A549 (cell line): ENCODE measurements at regions not wholly inside any gene's neighbourhood (a gene's known extent, or its start where the extent isn't known, plus 50 kb on each side); places are given as distances from the start of the nearest gene placed in this dataset.

ENCODE experiments used
- ATAC-seq, 2 experiments: fragments of 200-7000 bp in 1 of 2; fragments of >200 bp in 1 of 2; cut with Nextera tagmentation in 1 of 2; cut with Tn5 transposase in 1 of 2; 3 replicates each; pipeline versions ENCODE4 v1.8.0 to v1.9.1; 2018 to 2020; ENCODE audit warnings: mild to moderate bottlenecking in 1 of 2, moderate library complexity in 1 of 2
- CTCF ChIA-PET: fragments of 300-600 bp; sonication (Branson Sonifier 250); formaldehyde crosslinking; extraction: SDS; loops from one replicate; lab custom pipeline; 2021; ENCODE audit warnings: antibody characterized with exemption, inconsistent platforms; lab: Yijun Ruan, JAX
- POLR2A ChIA-PET: fragments of 350-600 bp; formaldehyde crosslinking; extraction: SDS; loops from one replicate; lab custom pipeline; 2021; ENCODE audit warnings: antibody characterized with exemption, inconsistent platforms; lab: Yijun Ruan, JAX
- DNase-seq, 2 experiments: peaks; one replicate each; pipeline versions ENCODE4 v3.0.0 to v3.0.0-alpha.2; 2011 to 2016; ENCODE audit warnings: low read depth in 1 of 2, low spot score in 1 of 2
- FAIRE-seq: peaks from 2 replicates; lab custom pipeline; 2011; peaks lifted over from hg19 to GRCh38; lab: Jason Lieb, UNC
- H3K27ac ChIP-seq, 2 experiments: fragments of >200 bp; sonication (Bioruptor Twin); formaldehyde crosslinking; 3 replicates each; pipeline ENCODE4 v1.5.1; 2016 to 2017
- H3K4me1 ChIP-seq: fragments of >200 bp; sonication (Bioruptor Twin); formaldehyde crosslinking; 3 replicates; pipeline ENCODE4 v1.6.1; 2016
- H3K4me2 ChIP-seq: fragments of >200 bp; sonication (Bioruptor Twin); formaldehyde crosslinking; 3 replicates; pipeline ENCODE4 v1.6.1; 2016
- H3K4me3 ChIP-seq: fragments of >200 bp; sonication (Bioruptor Twin); formaldehyde crosslinking; 3 replicates; pipeline ENCODE4 v1.5.1; 2016
- H3K9me3 ChIP-seq: fragments of >200 bp; sonication (Bioruptor Twin); formaldehyde crosslinking; 3 replicates; pipeline ENCODE4 v1.6.1; 2016
- CBX2 ChIP-seq: fragments of 200-600 bp; sonication (generic); IDR thresholded peaks from 2 replicates; pipeline ENCODE4 v1.6.1; 2016; ENCODE audit warnings: low read depth, mild to moderate bottlenecking, borderline replicate concordance
- CEBPB ChIP-seq, 2 experiments: fragments of >200 bp in 1 of 2; sonication (Bioruptor Twin) in 1 of 2; formaldehyde crosslinking in 1 of 2; IDR thresholded peaks; 2 replicates each; pipeline ENCODE4 v1.6.1; 2012 to 2016
- CHD4 ChIP-seq: fragments of 200-600 bp; sonication (generic); IDR thresholded peaks from 2 replicates; pipeline ENCODE4 v1.6.1; 2016; ENCODE audit warnings: antibody characterized with exemption, mild to moderate bottlenecking, borderline replicate concordance
- EHF ChIP-seq: fragments of 250-450 bp; sonication (Bioruptor Pico); IDR thresholded peaks from 2 replicates; pipeline ENCODE4 v1.5.0; 2020; ENCODE audit warnings: mild to moderate bottlenecking
- FOSL2 ChIP-seq, 2 experiments: fragments of 450-650 bp in 1 of 2; fragments of >200 bp in 1 of 2; sonication (Bioruptor Twin) in 1 of 2; formaldehyde crosslinking; IDR thresholded peaks; 2 replicates each; pipeline versions ENCODE4 v1.5.0 to v1.6.1; 2016 to 2020; ENCODE audit warnings: mild to moderate bottlenecking in 1 of 2, moderate library complexity in 1 of 2
- HDAC2 ChIP-seq: fragments of 200-600 bp; sonication (generic); IDR thresholded peaks from 2 replicates; pipeline ENCODE4 v1.6.1; 2016
- HOXA7 ChIP-seq: fragments of 250-450 bp; sonication (Bioruptor Pico); IDR thresholded peaks from 2 replicates; pipeline ENCODE4 v1.5.0; 2020; ENCODE audit warnings: mild to moderate bottlenecking, moderate library complexity
- HOXB13 ChIP-seq: fragments of 250-450 bp; sonication (Bioruptor Pico); IDR thresholded peaks from 2 replicates; pipeline ENCODE4 v1.5.0; 2020; ENCODE audit warnings: low read depth, mild to moderate bottlenecking, moderate library complexity
- HOXB5 ChIP-seq: fragments of 250-450 bp; sonication (Bioruptor Pico); IDR thresholded peaks from 2 replicates; pipeline ENCODE4 v1.5.0; 2020; ENCODE audit warnings: mild to moderate bottlenecking, moderate library complexity
- JUN ChIP-seq, 2 experiments: fragments of >200 bp; sonication (Bioruptor Twin); formaldehyde crosslinking; IDR thresholded peaks; 2 replicates in 1 of 2; 3 replicates in 1 of 2; pipeline ENCODE4 v1.6.1; 2016 to 2017
- JUNB ChIP-seq: fragments of >200 bp; sonication (Bioruptor Twin); formaldehyde crosslinking; IDR thresholded peaks from 2 replicates; pipeline ENCODE4 v1.6.1; 2016
- MAFK ChIP-seq: fragments of 450-650 bp; IDR thresholded peaks from 2 replicates; pipeline ENCODE4 v1.6.1; 2014; ENCODE audit not compliant: partially characterized antibody
- MAZ ChIP-seq: fragments of 150-350 bp; IDR thresholded peaks from 2 replicates; pipeline ENCODE4 v1.6.1; 2014; ENCODE audit warnings: antibody characterized with exemption, low read depth, low read length, borderline replicate concordance
- NFE2L2 ChIP-seq: fragments of 150-350 bp; conservative IDR thresholded peaks from 2 replicates; pipeline ENCODE4 v1.6.1; 2014; ENCODE audit warnings: low read length
- NPAS2 ChIP-seq: fragments of 250-450 bp; sonication (Bioruptor Pico); IDR thresholded peaks from 2 replicates; pipeline ENCODE4 v1.8.0; 2022; ENCODE audit warnings: mild to moderate bottlenecking, moderate library complexity, borderline replicate concordance
- PHF8 ChIP-seq: fragments of 200-600 bp; sonication (generic); IDR thresholded peaks from 2 replicates; pipeline ENCODE4 v1.6.1; 2016; ENCODE audit warnings: low read depth, mild to moderate bottlenecking, antibody characterized with exemption, moderate library complexity, borderline replicate concordance
- POLR2A ChIP-seq: IDR thresholded peaks from 2 replicates; pipeline ENCODE4 v1.6.1; 2012; ENCODE audit warnings: mild to moderate bottlenecking, low read length
- RAD21 ChIP-seq, 2 experiments: fragments of >200 bp in 1 of 2; sonication (Bioruptor Twin) in 1 of 2; formaldehyde crosslinking in 1 of 2; IDR thresholded peaks in 1 of 2; conservative IDR thresholded peaks in 1 of 2; 2 replicates in 1 of 2; 3 replicates in 1 of 2; pipeline ENCODE4 v1.6.1; 2012 to 2018; ENCODE audit warnings: inconsistent platforms in 1 of 2
- RCOR1 ChIP-seq: fragments of 150-350 bp; IDR thresholded peaks from 2 replicates; pipeline ENCODE4 v1.6.1; 2014; ENCODE audit warnings: antibody characterized with exemption, low read length, low read depth
- SMC3 ChIP-seq: fragments of >200 bp; sonication (Bioruptor Twin); formaldehyde crosslinking; IDR thresholded peaks from 3 replicates; pipeline ENCODE4 v1.6.1; 2018; ENCODE audit warnings: inconsistent platforms
- TFCP2L1 ChIP-seq: fragments of 250-450 bp; sonication (Bioruptor Pico); IDR thresholded peaks from 2 replicates; pipeline ENCODE4 v1.5.0; 2021; ENCODE audit warnings: mild to moderate bottlenecking
- TP53 ChIP-seq: fragments of 250-450 bp; sonication (Bioruptor Pico); IDR thresholded peaks from 2 replicates; pipeline ENCODE4 v1.5.0; 2021; ENCODE audit warnings: mild to moderate bottlenecking, moderate library complexity
- ZC3H11A ChIP-seq: fragments of 450-650 bp; IDR thresholded peaks from 2 replicates; pipeline ENCODE4 v1.6.1; 2014; ENCODE audit warnings: antibody characterized with exemption, mild to moderate bottlenecking
- WGBS: methylation state at CpG from one replicate; pipeline ENCODE4 v1.1.6; 2017; ENCODE audit errors: missing lambda C conversion rate; 5-methylcytosine and 5-hydroxymethylcytosine counted together
- TF ChIP-seq, protein P1 (sequence below): fragments of 250-450 bp; sonication (Bioruptor Pico); IDR thresholded peaks from 2 replicates; pipeline ENCODE4 v1.5.0; 2020; ENCODE audit warnings: low read depth, mild to moderate bottlenecking, moderate library complexity
- TF ChIP-seq, protein P2 (sequence below): IDR thresholded peaks from 2 replicates; pipeline ENCODE4 v1.6.1; 2012

DNA sequence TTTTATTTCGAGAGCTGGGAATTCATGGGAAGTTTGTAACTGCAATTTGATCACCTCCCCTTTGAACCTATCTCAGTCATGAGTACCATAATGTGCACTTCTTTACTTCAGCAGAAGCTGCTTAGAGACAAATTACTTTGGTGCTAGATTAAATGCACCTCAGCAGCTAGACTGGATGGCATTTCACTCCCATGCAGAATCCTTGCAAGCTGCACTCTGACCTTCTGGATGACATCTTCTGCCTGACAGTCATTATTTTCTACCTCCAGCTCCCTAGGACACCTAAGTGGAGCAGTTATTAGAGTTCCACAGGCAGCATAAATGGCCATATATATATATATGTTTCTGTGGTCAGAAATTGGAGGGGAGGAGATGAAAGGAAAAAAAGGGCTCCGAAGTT, 366.0 kb upstream of the TMPRSS15 start:
- Histone ChIP-seq H3K4me3 (no peak overlapping the region), H3K27ac (no peak overlapping the region), H3K9me3 (no peaks in the 10 kb centered on the region), H3K4me1 (no peaks in the 10 kb centered on the region), H3K4me2 (no peak overlapping the region)
- POLR2A ChIA-PET = no interaction called here
- CTCF ChIA-PET = no interaction called here
- FAIRE-seq (no peak), DNase-seq (no peak), ATAC-seq (no peak)
- WGBS = 8% methylated on average over 2 of the region's 2 CpGs
- TF ChIP-seq TFCP2L1 (CRISPR knock-in tag) (no peak), CBX2 (no peak)

DNA sequence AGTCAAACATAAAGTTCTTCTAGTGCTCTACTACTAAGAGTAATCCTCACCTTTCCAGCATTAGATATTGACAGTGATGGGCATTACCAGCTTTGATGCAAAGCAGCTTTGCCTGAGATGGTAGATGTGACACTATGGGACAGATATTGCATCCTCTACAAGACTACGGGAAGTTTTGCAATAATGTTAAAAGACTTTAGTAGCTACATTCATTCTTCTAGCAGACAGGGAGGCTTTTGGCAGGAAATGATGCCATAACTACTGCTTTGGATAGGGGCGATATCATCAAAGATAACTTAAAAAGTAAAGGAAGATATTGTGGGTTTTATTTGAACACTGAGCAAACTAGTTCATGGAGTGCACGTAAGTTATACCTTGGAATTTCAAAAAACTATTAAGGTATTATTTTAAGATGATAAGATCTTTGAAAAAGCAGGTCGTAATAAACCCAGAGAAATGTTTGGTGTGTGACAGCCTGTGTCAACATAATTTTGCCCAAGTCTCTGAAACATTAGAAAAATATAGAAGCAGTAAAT, 368.3 kb upstream of the TMPRSS15 start:
- FAIRE-seq (no peak), DNase-seq (no peak), ATAC-seq (no peak)
- POLR2A ChIA-PET = no interaction called here
- H3K9me3 ChIP-seq = no peaks in the 10 kb centered on the region
- H3K4me3 ChIP-seq = no peak overlapping the region
- no peak overlapping the region for H3K27ac ChIP-seq
- 9% methylated on average over 4 of the region's 4 CpGs for WGBS
- CTCF ChIA-PET = no interaction called here
- H3K4me1 ChIP-seq = no peaks in the 10 kb centered on the region
- TF ChIP-seq HOXB5 (CRISPR knock-in tag) (no peak), SMC3 (no peak), POLR2A (no peak), RCOR1 (no peak), HDAC2 (no peak), MAZ (no peak), PHF8 (no peak)
- H3K4me2 ChIP-seq = no peak overlapping the region

DNA sequence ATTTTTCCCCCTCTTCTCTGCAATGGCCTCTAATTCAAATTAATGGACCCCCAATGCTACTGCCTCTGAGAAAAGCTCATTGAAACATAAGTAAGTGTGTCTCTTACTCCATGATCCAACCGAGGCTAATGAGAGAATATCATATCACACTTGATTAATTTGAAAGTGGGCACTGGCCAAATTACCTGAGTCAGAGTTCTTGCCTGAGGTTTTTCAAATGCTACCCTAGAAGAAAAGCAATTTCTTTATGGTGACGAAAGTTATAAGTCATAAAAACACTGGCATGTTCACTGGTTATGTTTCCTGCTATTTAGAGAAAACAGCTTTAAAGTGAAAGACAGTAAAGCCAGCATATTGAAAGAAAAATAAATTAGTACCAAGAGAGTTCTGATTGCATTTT, 368.8 kb upstream of the TMPRSS15 start:
- no peak overlapping the region for H3K27ac ChIP-seq
- TF ChIP-seq NFE2L2 = no peak
- CTCF ChIA-PET = no interaction called here
- FAIRE-seq = no peak
- no peak overlapping the region for H3K4me2 ChIP-seq
- WGBS = 8% methylated on average over 2 of the region's 2 CpGs
- H3K4me3 ChIP-seq = no peak overlapping the region
- POLR2A ChIA-PET = no interaction called here
- ATAC-seq = no peak
- no peaks in the 10 kb centered on the region for H3K4me1 ChIP-seq
- no peak for DNase-seq
- no peaks in the 10 kb centered on the region for H3K9me3 ChIP-seq

DNA sequence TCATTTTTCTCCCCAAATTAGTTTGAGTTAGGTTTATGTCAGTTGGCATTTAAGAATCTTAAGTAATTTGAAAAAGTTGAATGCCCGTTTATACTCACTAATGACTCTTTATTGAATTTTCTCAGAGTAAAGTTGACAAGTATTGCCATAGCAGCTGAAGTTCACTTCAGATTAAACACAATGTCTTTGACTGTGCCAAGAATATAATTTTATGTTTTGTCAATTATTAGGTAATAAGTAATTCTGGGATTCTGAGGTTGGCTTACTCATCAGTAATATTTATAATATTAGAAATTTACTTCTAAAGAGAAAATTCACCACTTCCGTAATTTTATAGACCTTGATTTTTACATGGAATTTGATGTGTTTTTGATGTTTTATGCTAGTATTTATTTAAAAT, 369.3 kb upstream of the TMPRSS15 start:
- no peak for TF ChIP-seq FOSL2 (IDR thresholded peaks at IDR 0.05)
- TF ChIP-seq FOSL2 (CRISPR knock-in tag; IDR thresholded peaks at IDR 0.05) = no peak
- no peak for TF ChIP-seq NFE2L2
- TF ChIP-seq MAFK = no peak
- TF ChIP-seq NPAS2 (CRISPR knock-in tag) = no peak
- no peak for TF ChIP-seq ZC3H11A
- TF ChIP-seq, protein P1, sequence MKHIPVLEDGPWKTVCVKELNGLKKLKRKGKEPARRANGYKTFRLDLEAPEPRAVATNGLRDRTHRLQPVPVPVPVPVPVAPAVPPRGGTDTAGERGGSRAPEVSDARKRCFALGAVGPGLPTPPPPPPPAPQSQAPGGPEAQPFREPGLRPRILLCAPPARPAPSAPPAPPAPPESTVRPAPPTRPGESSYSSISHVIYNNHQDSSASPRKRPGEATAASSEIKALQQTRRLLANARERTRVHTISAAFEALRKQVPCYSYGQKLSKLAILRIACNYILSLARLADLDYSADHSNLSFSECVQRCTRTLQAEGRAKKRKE = no peak
- TF ChIP-seq SMC3 = no peak
- no peak for TF ChIP-seq PHF8
- no peaks in the 10 kb centered on the region for H3K9me3 ChIP-seq
- ATAC-seq = no peak
- no peak overlapping the region for H3K4me3 ChIP-seq
- no peak overlapping the region for H3K27ac ChIP-seq
- FAIRE-seq = no peak
- no peak for DNase-seq
- 53% methylated on average over 2 of the region's 2 CpGs for WGBS
- ChIA-PET CTCF (no interaction called here), POLR2A (no interaction called here)
- H3K4me1 ChIP-seq = no peaks in the 10 kb centered on the region
- H3K4me2 ChIP-seq = no peak overlapping the region

DNA sequence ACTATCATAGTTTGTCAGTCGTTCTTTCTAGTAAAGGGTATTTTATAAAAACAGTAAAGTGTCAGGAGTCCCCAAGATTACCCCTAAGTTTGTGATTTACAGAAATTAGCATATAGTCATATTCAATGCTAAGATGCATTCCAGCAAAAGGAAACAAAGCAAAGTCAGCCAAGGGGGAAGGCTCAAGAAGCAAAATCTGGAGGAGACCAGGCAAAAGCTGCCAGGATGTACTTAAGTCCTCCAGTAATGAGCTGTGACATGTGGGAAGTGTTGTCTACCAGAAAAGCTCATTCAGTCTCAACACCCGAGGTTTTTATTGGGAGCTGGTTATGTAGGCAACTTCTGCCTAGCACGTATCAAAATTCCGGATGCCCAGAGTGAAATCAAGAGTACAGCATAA, 373.4 kb upstream of the TMPRSS15 start:
- 16% methylated on average over 4 of the region's 4 CpGs for WGBS
- Histone ChIP-seq H3K4me1 (no peaks in the 10 kb centered on the region), H3K27ac (no peak overlapping the region), H3K4me3 (no peak overlapping the region), H3K4me2 (no peak overlapping the region), H3K9me3 (no peaks in the 10 kb centered on the region)
- no peak for ATAC-seq
- CTCF ChIA-PET = no interaction called here
- TF ChIP-seq TP53 (no peak), CEBPB (IDR thresholded peaks at IDR 0.05) (no peak), CHD4 (no peak), HOXB13 (CRISPR knock-in tag) (no peak), JUN (IDR thresholded peaks at IDR 0.05) (no peak), RCOR1 (no peak), JUNB (no peak), RAD21 (conservative IDR thresholded peaks at IDR 0.05 in 1 of 2, IDR thresholded peaks at IDR 0.05 in 1 of 2) (no peak), HOXA7 (CRISPR knock-in tag) (no peak), EHF (no peak)
- TF ChIP-seq, protein P2, sequence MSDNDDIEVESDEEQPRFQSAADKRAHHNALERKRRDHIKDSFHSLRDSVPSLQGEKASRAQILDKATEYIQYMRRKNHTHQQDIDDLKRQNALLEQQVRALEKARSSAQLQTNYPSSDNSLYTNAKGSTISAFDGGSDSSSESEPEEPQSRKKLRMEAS = no peak
- POLR2A ChIA-PET = no interaction called here
- no peak for DNase-seq
- FAIRE-seq = no peak
